Vagina (tissue), 2 donors: ENCODE measurements at regions not wholly inside any gene's neighbourhood (a gene's known extent, or its start where the extent isn't known, plus 50 kb on each side); places are given as distances from the start of the nearest gene placed in this dataset.

Experiments
- POLR2A ChIP-seq, 2 donors: fragments of 450-650 bp; IDR thresholded peaks; one replicate each; pipeline ENCODE4 v1.6.1; 2017; ENCODE audit warnings: antibody characterized with exemption in 2 of 2, mild to moderate bottlenecking in 2 of 2, moderate library complexity in 2 of 2
- POLR2AphosphoS5 ChIP-seq, 2 donors: sonication (generic); formaldehyde crosslinking; IDR thresholded peaks; one replicate each; pipeline ENCODE4 v1.9.0; 2017; ENCODE audit warnings: antibody characterized with exemption in 2 of 2, mild to moderate bottlenecking in 2 of 2, low read depth in 1 of 2; ENCODE audit not compliant: insufficient read depth in 1 of 2
- TF ChIP-seq, protein P1 (sequence below), 3 experiments: fragments of 450-650 bp in 2 of 3; fragments of 200-600 bp in 1 of 3; sonication (generic) in 1 of 3; IDR thresholded peaks; one replicate each; pipeline ENCODE4 v1.5.1; 2017 to 2019; ENCODE audit warnings: antibody characterized with exemption in 3 of 3, mild to moderate bottlenecking in 2 of 3, moderate library complexity in 2 of 3

GRCh38 chr2:41859615-41860514, 188.0 kb upstream of the PKDCC start:
- TF ChIP-seq, protein P1, sequence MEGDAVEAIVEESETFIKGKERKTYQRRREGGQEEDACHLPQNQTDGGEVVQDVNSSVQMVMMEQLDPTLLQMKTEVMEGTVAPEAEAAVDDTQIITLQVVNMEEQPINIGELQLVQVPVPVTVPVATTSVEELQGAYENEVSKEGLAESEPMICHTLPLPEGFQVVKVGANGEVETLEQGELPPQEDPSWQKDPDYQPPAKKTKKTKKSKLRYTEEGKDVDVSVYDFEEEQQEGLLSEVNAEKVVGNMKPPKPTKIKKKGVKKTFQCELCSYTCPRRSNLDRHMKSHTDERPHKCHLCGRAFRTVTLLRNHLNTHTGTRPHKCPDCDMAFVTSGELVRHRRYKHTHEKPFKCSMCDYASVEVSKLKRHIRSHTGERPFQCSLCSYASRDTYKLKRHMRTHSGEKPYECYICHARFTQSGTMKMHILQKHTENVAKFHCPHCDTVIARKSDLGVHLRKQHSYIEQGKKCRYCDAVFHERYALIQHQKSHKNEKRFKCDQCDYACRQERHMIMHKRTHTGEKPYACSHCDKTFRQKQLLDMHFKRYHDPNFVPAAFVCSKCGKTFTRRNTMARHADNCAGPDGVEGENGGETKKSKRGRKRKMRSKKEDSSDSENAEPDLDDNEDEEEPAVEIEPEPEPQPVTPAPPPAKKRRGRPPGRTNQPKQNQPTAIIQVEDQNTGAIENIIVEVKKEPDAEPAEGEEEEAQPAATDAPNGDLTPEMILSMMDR (IDR thresholded peaks at IDR 0.05), result no peak
- TF ChIP-seq POLR2AphosphoS5 (IDR thresholded peaks at IDR 0.05; ENCODE audit: insufficient read depth in 1 of 2, low read depth in 1 of 2) (no peak), POLR2A (IDR thresholded peaks at IDR 0.05) (no peak)
